ENCODE measurements at regions not wholly inside any gene's neighbourhood (a gene's known extent, or its start where the extent isn't known, plus 50 kb on each side); places are given as distances from the start of the nearest gene placed in this dataset.
"Not testable (repeated sequence)": the region's sequence is repeated elsewhere in the genome, so short reads cannot be mapped to it uniquely, and the experiment has no call there.

DNA sequence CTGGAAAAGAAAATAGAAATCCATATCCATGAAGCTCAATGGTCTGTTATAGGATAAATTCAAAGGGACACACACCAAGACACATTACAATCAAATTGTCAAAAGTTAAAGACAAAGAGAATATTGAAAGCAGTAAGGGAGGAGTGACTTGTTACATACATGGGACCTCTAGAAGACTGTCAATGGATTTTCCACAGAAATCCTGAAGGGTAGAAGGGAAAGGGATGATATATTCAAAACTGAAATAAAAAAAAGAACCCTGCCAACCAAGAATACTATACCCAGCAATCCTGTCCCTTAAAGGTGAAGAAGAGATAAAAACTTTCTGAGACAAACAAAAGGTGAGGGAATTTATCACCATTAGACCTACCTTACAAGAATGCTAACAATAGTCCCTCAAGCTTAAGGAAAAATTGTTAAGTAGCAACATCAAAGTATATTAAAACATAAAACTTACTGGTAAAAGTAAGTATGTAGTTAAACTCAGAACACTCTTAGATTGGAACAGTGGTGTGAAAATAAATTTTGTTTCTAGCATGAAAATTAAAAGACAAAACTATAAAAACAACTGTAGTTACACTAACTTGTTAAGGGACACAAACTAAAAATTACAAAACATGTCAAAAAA is 103.2 kb upstream of the APP start:
- no peaks in the 10 kb centered on the region for H3K36me3 ChIP-seq (ENCODE audit: control insufficient read depth, insufficient read depth, low read length, severe bottlenecking)
- no peaks in the 10 kb centered on the region for H3K27me3 ChIP-seq (replicated peaks; ENCODE audit: control insufficient read depth, insufficient read depth, low read length)
- H3K4me3 ChIP-seq (ENCODE audit: low read length), result peak overlapping the region; percentile 25
- peaks cover 55% of the 10 kb centered on the region for H3K9me3 ChIP-seq (ENCODE audit: control insufficient read depth, low read length)
- no peaks in the 10 kb centered on the region for H3K4me1 ChIP-seq (ENCODE audit: control insufficient read depth, insufficient read depth, low read length)
- DNase-seq (ENCODE audit: low read depth), result no peak
- no peak overlapping the region for H3K9ac ChIP-seq (ENCODE audit: low read length)

DNA sequence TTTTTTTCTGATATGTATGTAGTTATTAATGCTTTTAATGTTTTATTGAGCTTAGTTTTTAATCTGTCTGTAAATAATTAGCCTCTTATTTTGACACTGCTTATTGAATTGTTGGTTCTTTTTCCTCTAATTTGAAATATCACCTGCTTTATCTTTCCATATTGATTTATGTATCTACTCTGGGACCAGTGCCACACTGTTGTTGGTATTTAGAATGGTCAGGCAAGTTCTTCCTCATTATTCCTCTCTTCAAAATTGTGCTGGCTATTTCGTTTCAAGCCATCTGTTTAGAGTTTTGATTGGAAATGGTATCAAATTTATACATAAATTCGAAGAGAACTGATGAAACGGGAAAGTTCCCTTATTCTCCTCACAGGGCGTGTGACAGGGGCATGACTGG is 96.8 kb upstream of the APP start:
- no peak overlapping the region for H3K4me3 ChIP-seq (ENCODE audit: low read length)
- H3K36me3 ChIP-seq (ENCODE audit: control insufficient read depth, insufficient read depth, low read length, severe bottlenecking), result no peaks in the 10 kb centered on the region
- H3K9me3 ChIP-seq (ENCODE audit: control insufficient read depth, low read length), result peaks cover 12% of the 10 kb centered on the region
- H3K27me3 ChIP-seq (replicated peaks; ENCODE audit: control insufficient read depth, insufficient read depth, low read length), result no peaks in the 10 kb centered on the region
- H3K4me1 ChIP-seq (ENCODE audit: control insufficient read depth, insufficient read depth, low read length), result no peaks in the 10 kb centered on the region
- no peak for DNase-seq (ENCODE audit: low read depth)
- H3K9ac ChIP-seq (ENCODE audit: low read length), result no peak overlapping the region

GRCh38 chr21:26246073-26246472 is 75.5 kb upstream of the APP start:
- no peak for DNase-seq (ENCODE audit: low read depth)

DNA sequence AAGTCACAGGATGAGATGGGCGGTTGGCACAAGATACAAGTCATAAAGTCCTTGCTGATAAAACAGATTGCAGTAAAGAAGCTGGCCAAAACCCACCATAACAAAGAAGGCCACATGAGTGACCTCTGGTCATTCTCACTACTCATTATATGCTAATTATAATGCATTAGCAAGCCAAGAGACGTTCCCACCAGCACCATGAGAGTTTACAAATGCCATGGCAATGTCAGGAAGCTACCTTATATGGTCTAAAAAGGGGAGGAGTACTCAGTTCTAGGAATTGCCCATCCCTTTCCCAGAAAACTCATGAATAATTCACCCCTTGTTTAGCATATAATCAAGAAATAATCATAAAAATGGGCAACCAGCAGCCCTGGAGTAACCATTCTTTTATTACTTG is 74.9 kb upstream of the APP start:
- H3K9me3 ChIP-seq (ENCODE audit: control insufficient read depth, low read length), result no peaks in the 10 kb centered on the region
- no peak for DNase-seq (ENCODE audit: low read depth)
- no peaks in the 10 kb centered on the region for H3K4me1 ChIP-seq (ENCODE audit: control insufficient read depth, insufficient read depth, low read length)
- no peaks in the 10 kb centered on the region for H3K27me3 ChIP-seq (replicated peaks; ENCODE audit: control insufficient read depth, insufficient read depth, low read length)
- no peak overlapping the region for H3K9ac ChIP-seq (ENCODE audit: low read length)
- H3K4me3 ChIP-seq (ENCODE audit: low read length), result no peak overlapping the region
- no peaks in the 10 kb centered on the region for H3K36me3 ChIP-seq (ENCODE audit: control insufficient read depth, insufficient read depth, low read length, severe bottlenecking)

More at GRCh38 chr21:26246073-26246472, 75.5 kb upstream of the APP start:
- Histone ChIP-seq H3K4me3 (ENCODE audit: low read length) (no peak overlapping the region), H3K4me1 (ENCODE audit: control insufficient read depth, insufficient read depth, low read length) (no peaks in the 10 kb centered on the region), H3K27me3 (replicated peaks; ENCODE audit: control insufficient read depth, insufficient read depth, low read length) (no peaks in the 10 kb centered on the region), H3K9ac (ENCODE audit: low read length) (no peak overlapping the region), H3K9me3 (ENCODE audit: control insufficient read depth, low read length) (no peaks in the 10 kb centered on the region), H3K36me3 (ENCODE audit: control insufficient read depth, insufficient read depth, low read length, severe bottlenecking) (no peaks in the 10 kb centered on the region)

- no peak overlapping the region for H3K4me3 ChIP-seq (ENCODE audit: low read length)
- no peaks in the 10 kb centered on the region for H3K27me3 ChIP-seq (replicated peaks; ENCODE audit: control insufficient read depth, insufficient read depth, low read length)
- H3K36me3 ChIP-seq (ENCODE audit: control insufficient read depth, insufficient read depth, low read length, severe bottlenecking), result no peaks in the 10 kb centered on the region
- H3K4me1 ChIP-seq (ENCODE audit: control insufficient read depth, insufficient read depth, low read length), result peaks cover 20% of the 10 kb centered on the region
- no peak overlapping the region for H3K9ac ChIP-seq (ENCODE audit: low read length)
- no peak for DNase-seq (ENCODE audit: low read depth)
- no peaks in the 10 kb centered on the region for H3K9me3 ChIP-seq (ENCODE audit: control insufficient read depth, low read length)
Observed at GRCh38 chr21:26238646-26239045, 68.1 kb upstream of the APP start.

DNA sequence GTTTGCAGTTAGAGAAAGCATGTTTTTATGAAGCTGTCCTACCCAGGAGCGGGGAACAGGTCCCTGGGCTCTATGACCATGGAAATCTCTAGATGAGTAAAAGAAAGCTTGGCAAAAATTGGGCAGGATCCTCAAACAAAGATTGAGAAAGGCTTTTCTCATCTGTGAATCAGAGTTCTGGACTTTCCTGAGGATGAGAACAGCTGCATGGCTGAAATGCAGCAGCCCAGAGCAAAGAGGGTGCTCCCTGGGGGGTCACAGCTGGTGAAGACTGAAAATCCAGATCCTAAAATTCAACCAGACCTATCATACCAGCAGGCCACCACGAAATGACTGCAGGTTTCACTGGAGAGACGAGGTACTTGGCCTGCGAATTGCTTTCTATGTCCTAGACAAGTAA is 65.7 kb upstream of the APP start:
- Histone ChIP-seq H3K9me3 (ENCODE audit: control insufficient read depth, low read length) (no peaks in the 10 kb centered on the region), H3K4me1 (ENCODE audit: control insufficient read depth, insufficient read depth, low read length) (peaks cover 20% of the 10 kb centered on the region), H3K9ac (ENCODE audit: low read length) (no peak overlapping the region), H3K4me3 (ENCODE audit: low read length) (peak overlapping the region; percentile 45), H3K36me3 (ENCODE audit: control insufficient read depth, insufficient read depth, low read length, severe bottlenecking) (no peaks in the 10 kb centered on the region), H3K27me3 (replicated peaks; ENCODE audit: control insufficient read depth, insufficient read depth, low read length) (no peaks in the 10 kb centered on the region)
- peak; percentile 3 for DNase-seq (ENCODE audit: low read depth)

GRCh38 chr21:26233297-26233696 is 62.7 kb upstream of the APP start:
- H3K9me3 ChIP-seq (ENCODE audit: control insufficient read depth, low read length); H3K36me3 ChIP-seq (ENCODE audit: control insufficient read depth, insufficient read depth, low read length, severe bottlenecking); DNase-seq (ENCODE audit: low read depth); H3K9ac ChIP-seq (ENCODE audit: low read length); H3K4me3 ChIP-seq (ENCODE audit: low read length); H3K27me3 ChIP-seq (replicated peaks; ENCODE audit: control insufficient read depth, insufficient read depth, low read length): not testable (repeated sequence)
- peaks cover 12% of the 10 kb centered on the region for H3K4me1 ChIP-seq (ENCODE audit: control insufficient read depth, insufficient read depth, low read length)

GRCh38 chr21:26232491-26232890 is 61.9 kb upstream of the APP start:
- not testable (repeated sequence) for H3K9me3 ChIP-seq (ENCODE audit: control insufficient read depth, low read length); H3K27me3 ChIP-seq (replicated peaks; ENCODE audit: control insufficient read depth, insufficient read depth, low read length); H3K36me3 ChIP-seq (ENCODE audit: control insufficient read depth, insufficient read depth, low read length, severe bottlenecking); H3K4me1 ChIP-seq (ENCODE audit: control insufficient read depth, insufficient read depth, low read length); H3K4me3 ChIP-seq (ENCODE audit: low read length); DNase-seq (ENCODE audit: low read depth); H3K9ac ChIP-seq (ENCODE audit: low read length)

- no peak overlapping the region for H3K4me3 ChIP-seq (ENCODE audit: low read length)
- H3K27me3 ChIP-seq (replicated peaks; ENCODE audit: control insufficient read depth, insufficient read depth, low read length), result no peaks in the 10 kb centered on the region
- H3K4me1 ChIP-seq (ENCODE audit: control insufficient read depth, insufficient read depth, low read length), result no peaks in the 10 kb centered on the region
- no peak overlapping the region for H3K9ac ChIP-seq (ENCODE audit: low read length)
- H3K9me3 ChIP-seq (ENCODE audit: control insufficient read depth, low read length), result no peaks in the 10 kb centered on the region
- DNase-seq (ENCODE audit: low read depth), result no peak
- H3K36me3 ChIP-seq (ENCODE audit: control insufficient read depth, insufficient read depth, low read length, severe bottlenecking), result no peaks in the 10 kb centered on the region
Observed at GRCh38 chr21:26227130-26227529, 56.6 kb upstream of the APP start.

DNA sequence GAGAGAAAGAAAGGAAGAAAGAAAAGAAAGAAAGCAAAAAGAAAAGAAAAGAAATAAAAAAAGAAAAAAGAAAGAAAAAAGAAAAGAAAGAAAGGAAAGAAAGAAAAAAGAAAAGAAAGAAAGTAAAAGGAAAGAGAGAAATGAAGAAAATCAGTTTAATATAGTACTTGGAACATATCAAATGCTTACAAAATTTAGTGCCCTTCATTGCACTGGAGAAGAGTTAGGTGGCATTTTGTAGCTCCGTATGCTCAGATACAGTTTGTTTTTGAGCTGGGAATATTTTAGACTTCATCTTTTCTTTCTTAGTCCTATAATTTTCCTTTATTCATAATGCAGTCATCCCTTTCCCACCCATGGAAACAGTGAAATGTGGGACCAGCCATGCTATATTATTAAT is 56.2 kb upstream of the APP start:
- Histone ChIP-seq H3K9ac (ENCODE audit: low read length) (no peak overlapping the region), H3K4me3 (ENCODE audit: low read length) (no peak overlapping the region), H3K9me3 (ENCODE audit: control insufficient read depth, low read length) (no peaks in the 10 kb centered on the region), H3K36me3 (ENCODE audit: control insufficient read depth, insufficient read depth, low read length, severe bottlenecking) (no peaks in the 10 kb centered on the region), H3K27me3 (replicated peaks; ENCODE audit: control insufficient read depth, insufficient read depth, low read length) (no peaks in the 10 kb centered on the region), H3K4me1 (ENCODE audit: control insufficient read depth, insufficient read depth, low read length) (no peaks in the 10 kb centered on the region)
- DNase-seq (ENCODE audit: low read depth), result no peak

DNA sequence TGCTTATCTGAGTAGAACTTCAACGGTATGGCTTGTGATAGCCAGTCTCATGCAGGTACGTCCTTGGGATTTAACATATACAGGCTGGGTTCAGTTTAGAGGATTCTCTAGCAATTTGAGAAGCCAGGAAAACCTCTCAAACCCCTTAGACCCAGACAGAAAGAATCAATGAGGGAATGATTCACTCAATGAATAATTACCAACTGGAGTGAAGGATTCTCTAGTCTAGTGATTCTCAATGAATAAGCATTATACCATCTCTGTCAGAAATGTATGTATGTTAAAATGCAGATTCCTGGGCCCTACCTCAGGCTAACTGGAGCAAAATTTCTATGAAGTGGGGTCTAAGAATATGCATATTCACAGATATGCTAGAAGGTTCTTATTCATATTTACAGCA is 54.5 kb upstream of the APP start:
- Histone ChIP-seq H3K4me1 (ENCODE audit: control insufficient read depth, insufficient read depth, low read length) (no peaks in the 10 kb centered on the region), H3K9me3 (ENCODE audit: control insufficient read depth, low read length) (no peaks in the 10 kb centered on the region), H3K36me3 (ENCODE audit: control insufficient read depth, insufficient read depth, low read length, severe bottlenecking) (no peaks in the 10 kb centered on the region), H3K4me3 (ENCODE audit: low read length) (no peak overlapping the region), H3K27me3 (replicated peaks; ENCODE audit: control insufficient read depth, insufficient read depth, low read length) (no peaks in the 10 kb centered on the region), H3K9ac (ENCODE audit: low read length) (no peak overlapping the region)
- no peak for DNase-seq (ENCODE audit: low read depth)

DNA sequence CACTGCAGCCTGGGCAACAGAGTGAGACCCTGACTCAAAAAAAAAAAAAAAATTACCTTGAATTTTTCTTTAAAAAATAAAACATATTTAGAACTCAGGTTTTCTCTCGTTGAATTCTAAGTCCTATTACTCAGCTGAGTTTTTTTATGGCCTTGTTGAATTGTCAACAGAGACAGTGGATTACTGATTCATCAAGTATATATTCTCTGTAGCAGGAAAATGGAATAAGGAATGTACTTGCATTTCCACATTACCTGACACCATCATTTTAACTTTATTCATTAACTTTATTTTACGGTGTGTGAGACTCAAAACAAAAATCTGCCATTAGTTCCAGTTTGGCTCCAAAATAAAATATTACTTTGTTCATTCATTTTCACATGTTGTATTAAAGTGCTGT is 53.8 kb upstream of the APP start:
- Histone ChIP-seq H3K36me3 (ENCODE audit: control insufficient read depth, insufficient read depth, low read length, severe bottlenecking) (no peaks in the 10 kb centered on the region), H3K4me1 (ENCODE audit: control insufficient read depth, insufficient read depth, low read length) (no peaks in the 10 kb centered on the region), H3K9me3 (ENCODE audit: control insufficient read depth, low read length) (no peaks in the 10 kb centered on the region), H3K27me3 (replicated peaks; ENCODE audit: control insufficient read depth, insufficient read depth, low read length) (no peaks in the 10 kb centered on the region), H3K4me3 (ENCODE audit: low read length) (no peak overlapping the region), H3K9ac (ENCODE audit: low read length) (no peak overlapping the region)
- DNase-seq (ENCODE audit: low read depth), result no peak
